Ishikawa (cell line): ENCODE measurements at regions not wholly inside any gene's neighbourhood (a gene's known extent, or its start where the extent isn't known, plus 50 kb on each side); places are given as distances from the start of the nearest gene placed in this dataset.

Experiments used
- CEBPB ChIP-seq: IDR thresholded peaks from 2 replicates; pipeline ENCODE4 v1.6.1; 2012
- CREB1 ChIP-seq: IDR thresholded peaks from 2 replicates; pipeline ENCODE4 v1.6.1; 2012; ENCODE audit warnings: low read depth
- EGR1 ChIP-seq: IDR thresholded peaks from 2 replicates; pipeline ENCODE4 v1.6.1; 2012
- EP300 ChIP-seq: IDR thresholded peaks from 2 replicates; pipeline ENCODE4 v1.6.1; 2012; ENCODE audit warnings: borderline replicate concordance
- FOXM1 ChIP-seq: IDR thresholded peaks from 2 replicates; pipeline ENCODE4 v1.6.1; 2012; ENCODE audit warnings: low read depth, borderline replicate concordance
- MAX ChIP-seq: IDR thresholded peaks from 2 replicates; pipeline ENCODE4 v1.6.1; 2012
- NFIC ChIP-seq: IDR thresholded peaks from 2 replicates; pipeline ENCODE4 v1.6.1; 2012
- RAD21 ChIP-seq: IDR thresholded peaks from 2 replicates; pipeline ENCODE4 v1.6.1; 2012; ENCODE audit warnings: low read depth
- REST ChIP-seq: IDR thresholded peaks from 2 replicates; pipeline ENCODE4 v1.6.1; 2012; ENCODE audit warnings: low read depth, mild to moderate bottlenecking
- TAF1 ChIP-seq: IDR thresholded peaks from 2 replicates; pipeline ENCODE4 v1.6.1; 2012; ENCODE audit warnings: low read depth, mild to moderate bottlenecking
- TCF12 ChIP-seq: IDR thresholded peaks from 2 replicates; pipeline ENCODE4 v1.6.1; 2012; ENCODE audit warnings: low read depth
- TEAD4 ChIP-seq: IDR thresholded peaks from 2 replicates; pipeline ENCODE4 v1.6.1; 2012
- USF1 ChIP-seq: IDR thresholded peaks from 2 replicates; pipeline ENCODE4 v1.6.1; 2012
- YY1 ChIP-seq: IDR thresholded peaks from 2 replicates; pipeline ENCODE4 v1.6.1; 2012; ENCODE audit warnings: low read depth
- ZBTB7A ChIP-seq: IDR thresholded peaks from 2 replicates; pipeline ENCODE4 v1.6.1; 2012; ENCODE audit warnings: low read depth

- TF ChIP-seq TAF1 (no peak), REST (no peak), CEBPB (no peak), YY1 (no peak), ZBTB7A (no peak), EP300 (no peak), NFIC (no peak), CREB1 (no peak), TCF12 (no peak), FOXM1 (no peak), TEAD4 (no peak), USF1 (no peak)
Observed at GRCh38 chr3:193903512-193903817, 232.5 kb upstream of the HES1 start.

GRCh38 chr3:193903966-193904365, 232.0 kb upstream of the HES1 start:
- TF ChIP-seq RAD21, result no peak
- no peak for TF ChIP-seq TCF12
- no peak for TF ChIP-seq TAF1
- no peak for TF ChIP-seq CEBPB
- TF ChIP-seq ZBTB7A, result no peak
- TF ChIP-seq REST, result no peak
- TF ChIP-seq TEAD4, result no peak

GRCh38 chr3:193905541-193906396, 230.2 kb upstream of the HES1 start:
- no peak for TF ChIP-seq CEBPB
- TF ChIP-seq REST, result no peak
- no peak for TF ChIP-seq TEAD4
- no peak for TF ChIP-seq RAD21
- TF ChIP-seq FOXM1, result no peak
- no peak for TF ChIP-seq NFIC
- no peak for TF ChIP-seq EGR1
- no peak for TF ChIP-seq TCF12
- TF ChIP-seq USF1, result no peak
- TF ChIP-seq MAX, result no peak
- TF ChIP-seq CREB1, result no peak
- TF ChIP-seq EP300, result no peak
- TF ChIP-seq TAF1, result no peak
- TF ChIP-seq YY1, result no peak
- TF ChIP-seq ZBTB7A, result no peak

GRCh38 chr3:193906849-193907410, 229.0 kb upstream of the HES1 start:
- no peak for TF ChIP-seq MAX
- TF ChIP-seq USF1, result no peak
- no peak for TF ChIP-seq YY1
- no peak for TF ChIP-seq TEAD4
- TF ChIP-seq REST, result no peak
- no peak for TF ChIP-seq FOXM1
- TF ChIP-seq NFIC, result no peak
- TF ChIP-seq CEBPB, result no peak
- no peak for TF ChIP-seq TCF12
- no peak for TF ChIP-seq EP300
- TF ChIP-seq ZBTB7A, result no peak
- TF ChIP-seq CREB1, result no peak
- TF ChIP-seq TAF1, result no peak
- no peak for TF ChIP-seq RAD21
- no peak for TF ChIP-seq EGR1
